OCI-LY7 (cell line): ENCODE measurements at regions not wholly inside any gene's neighbourhood (a gene's known extent, or its start where the extent isn't known, plus 50 kb on each side); places are given as distances from the start of the nearest gene placed in this dataset.

Experiments
- BruUV-seq: library from RNA; stranded (reverse); fragments of 400-500 nt; replicated peaks from 2 replicates; lab custom pipeline; 2021; lab: Mats Ljungman, UMichigan
- CTCF ChIA-PET: fragments of 300-600 bp; sonication (Branson Sonifier 250); formaldehyde crosslinking; loops from one replicate; lab custom pipeline; 2022; ENCODE audit warnings: antibody characterized with exemption; ENCODE audit not compliant: unreplicated experiment; lab: Charles Lee
- POLR2A ChIA-PET: fragments of 300-600 bp; sonication (Branson Sonifier 250); formaldehyde crosslinking; loops from one replicate; lab custom pipeline; 2022; ENCODE audit warnings: antibody characterized with exemption; lab: Charles Lee
- DNase-seq: peaks from one replicate; pipeline ENCODE4 v3.0.0-alpha.2; 2015; ENCODE audit warnings: low spot score
- H2AFZ ChIP-seq: fragments of 200-600 bp; sonication (generic), shearing (Covaris generic); 2 replicates; pipeline ENCODE4 v1.6.1; 2014; ENCODE audit warnings: mild to moderate bottlenecking, antibody characterized with exemption, low read length, moderate library complexity
- H3K27ac ChIP-seq: fragments of 200-600 bp; sonication (generic); 2 replicates; pipeline ENCODE4 v1.5.1; 2014; ENCODE audit warnings: mixed run types, low read depth, mild to moderate bottlenecking, moderate library complexity, low read length, inconsistent platforms; ENCODE audit not compliant: poor library complexity, severe bottlenecking
- H3K36me3 ChIP-seq: fragments of 200-600 bp; sonication (generic); 2 replicates; pipeline ENCODE4 v1.6.1; 2014; ENCODE audit warnings: mild to moderate bottlenecking, antibody characterized with exemption, low read length, moderate library complexity, mixed read lengths; ENCODE audit not compliant: insufficient read depth
- H3K4me1 ChIP-seq: fragments of 200-600 bp; sonication (generic); 2 replicates; pipeline ENCODE4 v1.5.1; 2014; ENCODE audit warnings: mild to moderate bottlenecking, low read length; ENCODE audit not compliant: insufficient read depth, poor library complexity, severe bottlenecking
- H3K4me2 ChIP-seq: fragments of 200-600 bp; sonication (generic); 2 replicates; pipeline ENCODE4 v1.6.1; 2014; ENCODE audit warnings: mild to moderate bottlenecking, low read length
- H3K4me3 ChIP-seq: fragments of 200-600 bp; sonication (generic); 2 replicates; pipeline ENCODE4 v1.5.1; 2014; ENCODE audit warnings: mild to moderate bottlenecking, low read depth, low read length; ENCODE audit not compliant: poor library complexity, severe bottlenecking
- H3K79me2 ChIP-seq: fragments of 200-600 bp; sonication (generic); 2 replicates; pipeline ENCODE4 v1.6.1; 2016; ENCODE audit warnings: low read depth, mild to moderate bottlenecking, low read length, moderate library complexity, mixed read lengths; ENCODE audit not compliant: insufficient read depth
- H3K9me2 ChIP-seq: fragments of 200-600 bp; sonication (generic); 2 replicates; pipeline ENCODE4 v1.6.1; 2016; ENCODE audit warnings: mild to moderate bottlenecking, low read length, mixed read lengths; ENCODE audit not compliant: insufficient read depth
- H3K9me3 ChIP-seq: fragments of 200-600 bp; sonication (generic); 2 replicates; pipeline ENCODE4 v1.6.1; 2014; ENCODE audit warnings: mild to moderate bottlenecking, mixed run types, low read length, mixed read lengths
- H4K20me1 ChIP-seq: fragments of 200-600 bp; sonication (generic); 2 replicates; pipeline ENCODE4 v1.6.1; 2014; ENCODE audit warnings: mild to moderate bottlenecking, antibody characterized with exemption, low read length, moderate library complexity, mixed read lengths; ENCODE audit not compliant: insufficient read depth
- EZH2phosphoT487 ChIP-seq: fragments of 200-600 bp; sonication (generic); IDR thresholded peaks from 2 replicates; pipeline ENCODE4 v1.6.1; 2018; ENCODE audit warnings: low read depth, borderline replicate concordance, mild to moderate bottlenecking, mixed run types, antibody characterized with exemption, low read length, moderate library complexity, mixed read lengths
- intact Hi-C: fragments of 100-400 bp; cut with micrococcal nuclease; formaldehyde crosslinking; loops from one replicate; pipeline ENCODE4 v1.10.0; 2022; ENCODE audit not compliant: unreplicated experiment
- TF ChIP-seq, protein P1 (sequence below): fragments of 200-600 bp; sonication (generic); conservative IDR thresholded peaks from 2 replicates; pipeline ENCODE4 v1.5.1; 2014; ENCODE audit warnings: mild to moderate bottlenecking, antibody characterized with exemption, low read length, moderate library complexity, mixed read lengths

DNA sequence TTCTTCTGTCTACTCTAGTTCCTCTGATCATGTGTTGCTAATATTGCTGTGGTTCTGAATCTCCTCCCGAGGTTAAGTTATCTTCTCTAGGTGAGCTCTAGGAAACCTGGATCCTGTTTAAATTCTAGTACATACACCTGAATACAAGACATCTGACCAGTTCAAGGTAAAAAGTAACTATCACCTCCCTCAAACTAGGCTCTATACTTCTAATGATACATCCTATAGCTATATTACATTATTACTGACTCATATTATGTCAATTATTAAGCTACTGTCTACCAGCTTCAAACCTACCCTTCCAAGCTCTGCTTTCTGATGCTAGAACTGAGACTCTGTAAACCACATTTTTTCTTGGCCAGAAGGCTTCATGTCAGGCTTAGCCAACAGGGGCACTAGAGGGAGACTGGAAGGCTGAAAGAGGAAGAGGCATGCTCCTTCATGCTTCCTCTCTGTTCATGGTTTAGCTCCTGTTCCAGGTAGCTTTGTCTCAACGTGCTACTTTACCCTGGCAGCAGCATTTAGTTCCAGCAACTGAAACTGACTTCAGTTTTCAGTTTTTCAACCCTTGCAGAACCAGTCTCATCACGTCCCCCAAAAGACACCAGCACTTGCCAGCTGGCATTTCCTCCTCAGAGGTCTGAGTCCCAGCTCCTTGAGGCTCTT, 148.4 kb upstream of the TOP1 start:
- Histone ChIP-seq H4K20me1 (no peaks in the 10 kb centered on the region), H3K36me3 (no peaks in the 10 kb centered on the region), H3K9me2 (no peaks in the 10 kb centered on the region), H2AFZ (peak overlapping the region; percentile 23; the same call in 1 of the 2 replicates), H3K9me3 (peaks cover 5% of the 10 kb centered on the region; the same call in 1 of the 2 replicates), H3K79me2 (no peaks in the 10 kb centered on the region), H3K4me2 (no peak overlapping the region), H3K4me1 (peaks cover 16% of the 10 kb centered on the region), H3K27ac (no peak overlapping the region), H3K4me3 (no peak overlapping the region)
- TF ChIP-seq, protein P1, sequence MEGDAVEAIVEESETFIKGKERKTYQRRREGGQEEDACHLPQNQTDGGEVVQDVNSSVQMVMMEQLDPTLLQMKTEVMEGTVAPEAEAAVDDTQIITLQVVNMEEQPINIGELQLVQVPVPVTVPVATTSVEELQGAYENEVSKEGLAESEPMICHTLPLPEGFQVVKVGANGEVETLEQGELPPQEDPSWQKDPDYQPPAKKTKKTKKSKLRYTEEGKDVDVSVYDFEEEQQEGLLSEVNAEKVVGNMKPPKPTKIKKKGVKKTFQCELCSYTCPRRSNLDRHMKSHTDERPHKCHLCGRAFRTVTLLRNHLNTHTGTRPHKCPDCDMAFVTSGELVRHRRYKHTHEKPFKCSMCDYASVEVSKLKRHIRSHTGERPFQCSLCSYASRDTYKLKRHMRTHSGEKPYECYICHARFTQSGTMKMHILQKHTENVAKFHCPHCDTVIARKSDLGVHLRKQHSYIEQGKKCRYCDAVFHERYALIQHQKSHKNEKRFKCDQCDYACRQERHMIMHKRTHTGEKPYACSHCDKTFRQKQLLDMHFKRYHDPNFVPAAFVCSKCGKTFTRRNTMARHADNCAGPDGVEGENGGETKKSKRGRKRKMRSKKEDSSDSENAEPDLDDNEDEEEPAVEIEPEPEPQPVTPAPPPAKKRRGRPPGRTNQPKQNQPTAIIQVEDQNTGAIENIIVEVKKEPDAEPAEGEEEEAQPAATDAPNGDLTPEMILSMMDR = peak; percentile 69
- no peak for TF ChIP-seq EZH2phosphoT487
- DNase-seq = peak; percentile 58
- POLR2A ChIA-PET = interaction anchor here (0.5 to 2.2 kb wide), 10 partner anchors 9 to 108 kb away, joined by 3 to 8 read pairs (median 3); no protein-coding TSS in a partner anchor
- CTCF ChIA-PET = interaction anchor here (0.9 to 1.0 kb wide), 2 partner anchors 9 to 136 kb away, joined by 3 to 4 read pairs; no protein-coding TSS in a partner anchor
- no TSS peak for BruUV-seq
- intact Hi-C loops = no loop called here

DNA sequence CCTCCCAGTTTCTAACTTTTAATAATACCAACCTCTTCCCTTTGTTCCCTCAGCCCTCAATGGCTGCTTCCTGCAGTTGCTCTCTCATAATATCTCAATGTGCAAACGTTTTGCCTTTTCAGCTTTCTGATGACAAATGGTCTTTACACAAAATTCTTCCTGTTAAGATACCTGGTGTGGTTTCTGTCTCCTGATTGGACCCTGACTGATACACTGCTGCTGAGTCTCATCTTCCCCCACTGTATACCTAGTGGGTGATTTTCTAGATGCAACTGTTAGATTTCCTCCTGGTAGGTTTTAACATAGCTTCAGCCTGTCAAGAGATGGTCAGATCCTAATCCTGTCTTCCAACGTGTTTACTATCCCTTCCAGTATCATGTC, 147.9 kb upstream of the TOP1 start:
- Histone ChIP-seq H4K20me1 (no peaks in the 10 kb centered on the region), H3K9me2 (no peaks in the 10 kb centered on the region), H3K9me3 (peaks cover 5% of the 10 kb centered on the region; the same call in 1 of the 2 replicates), H3K4me1 (peaks cover 16% of the 10 kb centered on the region), H3K4me3 (no peak overlapping the region), H3K27ac (no peak overlapping the region), H3K79me2 (no peaks in the 10 kb centered on the region), H3K4me2 (no peak overlapping the region), H2AFZ (peak overlapping the region; percentile 23; the same call in 1 of the 2 replicates), H3K36me3 (no peaks in the 10 kb centered on the region)
- TF ChIP-seq, protein P1 = no peak
- TF ChIP-seq EZH2phosphoT487 = no peak
- POLR2A ChIA-PET = interaction anchor here (0.5 to 2.2 kb wide), 8 partner anchors 9 to 108 kb away, joined by 3 to 8 read pairs (median 4); no protein-coding TSS in a partner anchor
- no TSS peak for BruUV-seq
- CTCF ChIA-PET = interaction anchor here (1.0 kb wide), 1 partner anchor 137 kb away, joined by 4 read pairs; no protein-coding TSS in a partner anchor
- DNase-seq = peak; percentile 31
- intact Hi-C loops = no loop called here

DNA sequence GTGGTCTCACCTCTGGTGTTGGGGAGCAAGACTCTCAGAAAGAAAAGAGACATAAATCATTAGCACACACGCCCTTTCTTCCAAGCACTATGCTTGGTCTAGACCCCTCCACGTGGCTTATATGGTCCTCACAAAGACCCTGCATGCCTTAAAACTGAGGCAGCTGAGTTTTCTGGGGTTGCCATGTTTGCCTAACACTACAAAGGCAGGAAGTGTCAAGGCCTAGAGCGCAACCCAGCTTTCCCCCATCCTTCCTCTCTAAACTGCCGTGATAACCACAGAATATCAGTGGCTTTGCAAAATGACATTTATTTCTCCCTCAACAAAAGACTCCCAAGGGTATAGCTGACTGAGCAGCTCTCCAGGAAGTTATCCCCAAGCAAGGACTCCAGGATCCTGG, 146.5 kb upstream of the TOP1 start:
- TF ChIP-seq EZH2phosphoT487 = no peak
- TF ChIP-seq, protein P1 = no peak
- H3K4me1 ChIP-seq = peaks cover 16% of the 10 kb centered on the region
- no peak overlapping the region for H3K4me3 ChIP-seq
- no TSS peak for BruUV-seq
- H4K20me1 ChIP-seq = no peaks in the 10 kb centered on the region
- peak; percentile 35 for DNase-seq
- no peaks in the 10 kb centered on the region for H3K9me2 ChIP-seq
- peaks cover 5% of the 10 kb centered on the region; the same call in 1 of the 2 replicates for H3K9me3 ChIP-seq
- no peaks in the 10 kb centered on the region for H3K79me2 ChIP-seq
- H3K27ac ChIP-seq = no peak overlapping the region
- CTCF ChIA-PET = no interaction called here
- H3K4me2 ChIP-seq = no peak overlapping the region; the same call in 1 of the 2 replicates
- H2AFZ ChIP-seq = peak overlapping the region; percentile 79; the same call in 1 of the 2 replicates
- POLR2A ChIA-PET = interaction anchor here (0.6 to 2.2 kb wide), 5 partner anchors 10 to 622 kb away, joined by 3 to 5 read pairs (median 3); no protein-coding TSS in a partner anchor
- H3K36me3 ChIP-seq = no peaks in the 10 kb centered on the region
- intact Hi-C loops = no loop called here
